Liver (tissue), 8 donors: ENCODE measurements at regions not wholly inside any gene's neighbourhood (a gene's known extent, or its start where the extent isn't known, plus 50 kb on each side); places are given as distances from the start of the nearest gene placed in this dataset.

Source experiments
- DNase-seq: peaks from one replicate; pipeline ENCODE4 v3.0.0-alpha.2; 2017; ENCODE audit warnings: low spot score
- H3K27ac ChIP-seq, 2 donors: one replicate each; pipeline ENCODE4 v1.7.0; 2013; ENCODE audit warnings: inconsistent platforms in 2 of 2, low read length in 2 of 2, control low read depth in 1 of 2, low read depth in 1 of 2, mild to moderate bottlenecking in 1 of 2
- H3K27me3 ChIP-seq, 4 donors: one replicate each; pipeline versions ENCODE4 v1.6.1 to v1.7.0; 2013; ENCODE audit warnings: low read length in 3 of 4, inconsistent platforms in 1 of 4, mild to moderate bottlenecking in 1 of 4, moderate library complexity in 1 of 4; ENCODE audit not compliant: control insufficient read depth in 4 of 4, insufficient read depth in 4 of 4
- H3K36me3 ChIP-seq, 4 donors: one replicate each; pipeline versions ENCODE4 v1.6.1 to v1.7.0; 2013; ENCODE audit warnings: low read length in 3 of 4, mild to moderate bottlenecking in 3 of 4, low read depth in 1 of 4, moderate library complexity in 1 of 4; ENCODE audit not compliant: control insufficient read depth in 4 of 4, insufficient read depth in 3 of 4
- H3K4me1 ChIP-seq, 4 donors: one replicate each; pipeline versions ENCODE4 v1.6.1 to v1.7.0; 2013; ENCODE audit warnings: low read length in 3 of 4, mild to moderate bottlenecking in 3 of 4, moderate library complexity in 1 of 4; ENCODE audit not compliant: control insufficient read depth in 4 of 4, insufficient read depth in 4 of 4
- H3K4me3 ChIP-seq, 3 donors: one replicate each; pipeline versions ENCODE4 v1.6.1 to v1.7.0; 2013; ENCODE audit warnings: low read length in 3 of 3, control low read depth in 1 of 3, low read depth in 1 of 3, mild to moderate bottlenecking in 1 of 3
- H3K9ac ChIP-seq, 2 donors: one replicate each; pipeline ENCODE4 v1.7.0; 2013; ENCODE audit warnings: low read length in 2 of 2, mild to moderate bottlenecking in 2 of 2, moderate library complexity in 2 of 2, control low read depth in 1 of 2, low read depth in 1 of 2
- H3K9me3 ChIP-seq, 4 donors: one replicate each; pipeline versions ENCODE4 v1.6.1 to v1.7.0; 2013; ENCODE audit warnings: low read length in 3 of 4; ENCODE audit not compliant: control insufficient read depth in 4 of 4
- ATF3 ChIP-seq: IDR thresholded peaks from 2 replicates; pipeline ENCODE4 v1.6.1; 2016; ENCODE audit warnings: antibody characterized with exemption
- CTCF ChIP-seq: fragments of 150-350 bp; IDR thresholded peaks from 2 replicates; pipeline ENCODE4 v1.5.1; 2017; ENCODE audit warnings: improper control_type of control experiment, low read depth, low read length; ENCODE audit not compliant: missing input control
- FOXA1 ChIP-seq: IDR thresholded peaks from 2 replicates; pipeline ENCODE4 v1.6.1; 2016; ENCODE audit warnings: antibody characterized with exemption
- FOXA2 ChIP-seq: IDR thresholded peaks from 2 replicates; pipeline ENCODE4 v1.6.1; 2016; ENCODE audit warnings: antibody characterized with exemption
- HNF4A ChIP-seq, 2 donors: conservative IDR thresholded peaks; 2 replicates each; pipeline ENCODE4 v1.6.1; 2016; ENCODE audit warnings: antibody characterized with exemption in 2 of 2, mild to moderate bottlenecking in 2 of 2
- JUND ChIP-seq, 2 donors: IDR thresholded peaks; 2 replicates each; pipeline ENCODE4 v1.6.1; 2016; ENCODE audit warnings: antibody characterized with exemption in 2 of 2
- MAX ChIP-seq: IDR thresholded peaks from 2 replicates; pipeline ENCODE4 v1.6.1; 2016; ENCODE audit warnings: antibody characterized with exemption
- NR2F2 ChIP-seq: IDR thresholded peaks from 2 replicates; pipeline ENCODE4 v1.6.1; 2016; ENCODE audit warnings: antibody characterized with exemption
- RAD21 ChIP-seq, 2 donors: IDR thresholded peaks; 2 replicates each; pipeline ENCODE4 v1.6.1; 2016; ENCODE audit warnings: antibody characterized with exemption in 2 of 2, mild to moderate bottlenecking in 2 of 2
- RXRA ChIP-seq, 2 donors: IDR thresholded peaks; 2 replicates each; pipeline ENCODE4 v1.6.1; 2017 to 2018; ENCODE audit warnings: antibody characterized with exemption in 2 of 2, mild to moderate bottlenecking in 1 of 2
- SP1 ChIP-seq: IDR thresholded peaks from 2 replicates; pipeline ENCODE4 v1.6.1; 2018; ENCODE audit warnings: antibody characterized with exemption, mild to moderate bottlenecking
- TAF1 ChIP-seq: conservative IDR thresholded peaks from 2 replicates; pipeline ENCODE4 v1.6.1; 2016; ENCODE audit warnings: antibody characterized with exemption, mild to moderate bottlenecking
- ZBTB33 ChIP-seq: IDR thresholded peaks from 2 replicates; pipeline ENCODE4 v1.6.1; 2016; ENCODE audit warnings: antibody characterized with exemption
- WGBS: extraction: QIAGEN DNeasy Blood & Tissue Kit; methylation state at CpG from one replicate; pipeline ENCODE4 v1.1.7; 2013; 5-methylcytosine and 5-hydroxymethylcytosine counted together
- donor health status: healthy.
- donor health status: healthy.
- donor health status: healthy.
- donor health status: healthy.
- donor health status: healthy.

- Histone ChIP-seq H3K4me1 (peaks cover 0 to 5% (median 2%) of the 10 kb centered on the region in 4 donors), H3K36me3 (no peaks in the 10 kb centered on the region), H3K27ac (no peak overlapping the region), H3K4me3 (no peak overlapping the region), H3K9me3 (no peaks in the 10 kb centered on the region), H3K27me3 (no peaks in the 10 kb centered on the region), H3K9ac (no peak overlapping the region)
- DNase-seq, result no peak
- no peak for TF ChIP-seq FOXA2
- no peak for TF ChIP-seq FOXA1
- TF ChIP-seq NR2F2, result no peak
- TF ChIP-seq MAX, result no peak
- TF ChIP-seq HNF4A (conservative IDR thresholded peaks at IDR 0.05), result no peak
- no peak for TF ChIP-seq SP1
- TF ChIP-seq RAD21 (IDR thresholded peaks at IDR 0.05), result no peak
- no peak for TF ChIP-seq ATF3
- no peak for TF ChIP-seq ZBTB33
- no peak for TF ChIP-seq TAF1
- 85% methylated on average over 10 of the region's 10 CpGs for WGBS
These were observed 121.8 kb upstream of the SMAD3 start for GRCh38 chr15:66943456-66944095.

- 91% methylated on average over 14 of the region's 14 CpGs for WGBS
- Histone ChIP-seq H3K9ac (no peak overlapping the region), H3K9me3 (no peaks in the 10 kb centered on the region), H3K4me3 (no peak overlapping the region), H3K4me1 (peaks cover 0 to 5% (median 2%) of the 10 kb centered on the region in 4 donors), H3K36me3 (no peaks in the 10 kb centered on the region), H3K27ac (no peak overlapping the region), H3K27me3 (no peaks in the 10 kb centered on the region)
- TF ChIP-seq ZBTB33, result no peak
- TF ChIP-seq MAX, result no peak
- TF ChIP-seq TAF1, result no peak
- no peak for TF ChIP-seq RXRA (IDR thresholded peaks at IDR 0.05)
- TF ChIP-seq CTCF, result no peak
- TF ChIP-seq JUND (IDR thresholded peaks at IDR 0.05), result no peak
- no peak for TF ChIP-seq NR2F2
- no peak for TF ChIP-seq SP1
- no peak for DNase-seq
These were observed 121.3 kb upstream of the SMAD3 start for GRCh38 chr15:66944121-66944520.
